Transverse colon (tissue), 4 donors: ENCODE measurements at regions not wholly inside any gene's neighbourhood (a gene's known extent, or its start where the extent isn't known, plus 50 kb on each side); places are given as distances from the start of the nearest gene placed in this dataset.

Source experiments
- DNase-seq: peaks from one replicate; pipeline ENCODE4 v3.0.0-alpha.2; 2019
- H3K27ac ChIP-seq, 4 donors: fragments of 200-600 bp; sonication (generic); 2 replicates each; pipeline ENCODE4 v1.5.1; 2016 to 2018; ENCODE audit warnings: inconsistent platforms in 4 of 4
- H3K27me3 ChIP-seq: fragments of 200-600 bp; sonication (generic); 2 replicates; pipeline ENCODE4 v1.5.1; 2017; ENCODE audit warnings: inconsistent platforms
- H3K36me3 ChIP-seq, 4 donors: fragments of 200-600 bp; sonication (generic); 2 replicates each; pipeline ENCODE4 v1.5.1; 2017 to 2019; ENCODE audit warnings: inconsistent platforms in 4 of 4
- H3K4me1 ChIP-seq, 4 donors: fragments of 200-600 bp; sonication (generic); 2 replicates each; pipeline ENCODE4 v1.5.1; 2017 to 2020; ENCODE audit warnings: inconsistent platforms in 4 of 4
- H3K4me3 ChIP-seq, 4 donors: fragments of 200-600 bp; sonication (generic); 1 replicate in 1 of 4; 2 replicates in 3 of 4; pipeline versions ENCODE4 v1.5.1 to v1.6.1; 2017 to 2019; ENCODE audit warnings: inconsistent platforms in 4 of 4
- H3K9me3 ChIP-seq, 2 donors: fragments of 200-600 bp; sonication (generic); 2 replicates each; pipeline ENCODE4 v1.5.1; 2017 to 2019; ENCODE audit warnings: inconsistent platforms in 2 of 2
- CTCF ChIP-seq, 5 experiments: fragments of 200-600 bp in 3 of 5; fragments of 450-650 bp in 2 of 5; sonication (generic) in 3 of 5; IDR thresholded peaks; 1 replicate in 2 of 5; 2 replicates in 3 of 5; pipeline ENCODE4 v1.5.1; 2016 to 2017; ENCODE audit warnings: antibody characterized with exemption in 5 of 5, inconsistent platforms in 3 of 5, mild to moderate bottlenecking in 2 of 5, moderate library complexity in 1 of 5
- EP300 ChIP-seq: sonication (generic); formaldehyde crosslinking; IDR thresholded peaks from one replicate; pipeline ENCODE4 v1.6.1; 2017; ENCODE audit warnings: antibody characterized with exemption, low read depth
- POLR2A ChIP-seq: fragments of 450-650 bp; IDR thresholded peaks from one replicate; pipeline ENCODE4 v1.6.1; 2016; ENCODE audit warnings: antibody characterized with exemption, mild to moderate bottlenecking, moderate library complexity
- POLR2AphosphoS5 ChIP-seq, 3 donors: sonication (generic); formaldehyde crosslinking; IDR thresholded peaks; one replicate each; pipeline ENCODE4 v1.6.1; 2016; ENCODE audit warnings: antibody characterized with exemption in 3 of 3
- WGBS, 2 donors: methylation state at CpG; one replicate each; pipeline ENCODE4 v1.1.5; 2018; ENCODE audit warnings: low coverage in 1 of 2; 5-methylcytosine and 5-hydroxymethylcytosine counted together
- in situ Hi-C, 4 donors: fragments of 200-750 bp; cut with MboI; loops; one replicate each; pipeline versions ENCODE4 v1.15.0 to v1.15.1; 2017; ENCODE audit warnings: low sequenced_read_pairs in 3 of 4, low pct_ligation_motif_present in 1 of 4, low pct_unique_long_range_greater_than_20kb in 1 of 4
- intact Hi-C: fragments of 100-400 bp; cut with DNase I; formaldehyde crosslinking; loops from one replicate; pipeline ENCODE4 v1.15.1; 2023; ENCODE audit warnings: low total_unique reads

- TF ChIP-seq CTCF (IDR thresholded peaks at IDR 0.05) (no peak), POLR2AphosphoS5 (IDR thresholded peaks at IDR 0.05) (no peak), POLR2A (no peak), EP300 (no peak)
- H3K4me3 ChIP-seq, result no peak overlapping the region
- no peaks in the 10 kb centered on the region for H3K36me3 ChIP-seq
- H3K27ac ChIP-seq, result no peak overlapping the region
- intact Hi-C loops (no loop called here), in situ Hi-C loops (no loop called here)
- 79 to 85% methylated on average over 2 of the region's 2 CpGs for WGBS, 2 donors
- no peaks in the 10 kb centered on the region for H3K9me3 ChIP-seq
- no peaks in the 10 kb centered on the region for H3K27me3 ChIP-seq
- peaks cover 0 to 5% (median 2%) of the 10 kb centered on the region in 4 donors for H3K4me1 ChIP-seq
- DNase-seq, result no peak
These were observed 282.1 kb downstream of the BCL2 start for GRCh38 chr18:63037491-63037890.

DNA sequence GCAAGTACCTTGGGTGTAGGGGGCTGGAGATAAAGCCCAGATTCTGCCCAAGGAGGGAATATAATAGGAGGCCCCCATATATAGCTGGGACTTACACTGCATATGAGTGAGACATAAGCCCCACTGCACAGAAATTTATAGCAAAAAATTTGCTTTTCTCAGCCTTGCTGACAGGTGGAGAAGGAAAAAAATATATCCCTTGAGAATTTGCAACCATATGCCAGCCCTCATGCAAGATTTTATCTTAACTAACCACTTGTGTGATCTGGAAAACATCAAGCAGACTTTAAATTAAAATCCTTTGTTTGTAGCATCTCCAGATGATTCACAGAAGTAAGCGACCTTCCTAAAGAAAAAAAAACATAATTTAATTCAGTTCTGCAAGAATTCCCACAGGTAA is 288.2 kb downstream of the BCL2 start:
- Histone ChIP-seq H3K36me3 (no peaks in the 10 kb centered on the region), H3K9me3 (no peaks in the 10 kb centered on the region), H3K4me3 (no peak overlapping the region), H3K4me1 (no peaks in the 10 kb centered on the region), H3K27me3 (no peaks in the 10 kb centered on the region), H3K27ac (no peak overlapping the region)
- 72% methylated on average over 1 of the region's 1 CpG; no CpG with 5 or more reads in 1 of the 2 donors for WGBS, 2 donors
- intact Hi-C loops, result no loop called here
- TF ChIP-seq EP300, result no peak
- no peak for TF ChIP-seq POLR2AphosphoS5 (IDR thresholded peaks at IDR 0.05)
- no peak for TF ChIP-seq CTCF (IDR thresholded peaks at IDR 0.05)
- TF ChIP-seq POLR2A, result no peak
- in situ Hi-C loops, result no loop called here
- no peak for DNase-seq
